ENCODE measurements at regions not wholly inside any gene's neighbourhood (a gene's known extent, or its start where the extent isn't known, plus 50 kb on each side); places are given as distances from the start of the nearest gene placed in this dataset.
"Not testable (repeated sequence)": the region's sequence is repeated elsewhere in the genome, so short reads cannot be mapped to it uniquely, and the experiment has no call there.

DNA sequence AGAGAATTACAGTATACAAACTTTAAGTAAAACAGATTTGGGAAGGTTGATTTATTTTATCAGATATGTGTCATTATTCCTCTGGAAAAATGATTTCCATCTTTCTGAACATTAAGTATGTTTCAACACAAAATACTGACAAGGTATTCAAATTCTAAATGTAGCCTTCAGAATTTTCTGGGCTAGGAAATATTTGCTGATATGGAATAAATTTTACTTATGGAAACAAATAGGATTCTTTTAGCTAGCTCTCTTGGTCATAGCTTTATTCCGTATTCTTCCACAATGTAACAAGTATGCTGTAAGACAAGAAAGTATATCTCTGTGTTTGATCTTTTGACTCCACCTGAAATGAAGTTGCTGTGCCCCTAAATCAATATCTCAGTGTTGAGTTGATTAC, 1125.2 kb upstream of the CITED2 start:
- TF ChIP-seq, protein P1, sequence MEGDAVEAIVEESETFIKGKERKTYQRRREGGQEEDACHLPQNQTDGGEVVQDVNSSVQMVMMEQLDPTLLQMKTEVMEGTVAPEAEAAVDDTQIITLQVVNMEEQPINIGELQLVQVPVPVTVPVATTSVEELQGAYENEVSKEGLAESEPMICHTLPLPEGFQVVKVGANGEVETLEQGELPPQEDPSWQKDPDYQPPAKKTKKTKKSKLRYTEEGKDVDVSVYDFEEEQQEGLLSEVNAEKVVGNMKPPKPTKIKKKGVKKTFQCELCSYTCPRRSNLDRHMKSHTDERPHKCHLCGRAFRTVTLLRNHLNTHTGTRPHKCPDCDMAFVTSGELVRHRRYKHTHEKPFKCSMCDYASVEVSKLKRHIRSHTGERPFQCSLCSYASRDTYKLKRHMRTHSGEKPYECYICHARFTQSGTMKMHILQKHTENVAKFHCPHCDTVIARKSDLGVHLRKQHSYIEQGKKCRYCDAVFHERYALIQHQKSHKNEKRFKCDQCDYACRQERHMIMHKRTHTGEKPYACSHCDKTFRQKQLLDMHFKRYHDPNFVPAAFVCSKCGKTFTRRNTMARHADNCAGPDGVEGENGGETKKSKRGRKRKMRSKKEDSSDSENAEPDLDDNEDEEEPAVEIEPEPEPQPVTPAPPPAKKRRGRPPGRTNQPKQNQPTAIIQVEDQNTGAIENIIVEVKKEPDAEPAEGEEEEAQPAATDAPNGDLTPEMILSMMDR (IDR thresholded peaks at IDR 0.05; ENCODE audit: insufficient read depth, low read depth, low read length, missing control alignments) = no peak

DNA sequence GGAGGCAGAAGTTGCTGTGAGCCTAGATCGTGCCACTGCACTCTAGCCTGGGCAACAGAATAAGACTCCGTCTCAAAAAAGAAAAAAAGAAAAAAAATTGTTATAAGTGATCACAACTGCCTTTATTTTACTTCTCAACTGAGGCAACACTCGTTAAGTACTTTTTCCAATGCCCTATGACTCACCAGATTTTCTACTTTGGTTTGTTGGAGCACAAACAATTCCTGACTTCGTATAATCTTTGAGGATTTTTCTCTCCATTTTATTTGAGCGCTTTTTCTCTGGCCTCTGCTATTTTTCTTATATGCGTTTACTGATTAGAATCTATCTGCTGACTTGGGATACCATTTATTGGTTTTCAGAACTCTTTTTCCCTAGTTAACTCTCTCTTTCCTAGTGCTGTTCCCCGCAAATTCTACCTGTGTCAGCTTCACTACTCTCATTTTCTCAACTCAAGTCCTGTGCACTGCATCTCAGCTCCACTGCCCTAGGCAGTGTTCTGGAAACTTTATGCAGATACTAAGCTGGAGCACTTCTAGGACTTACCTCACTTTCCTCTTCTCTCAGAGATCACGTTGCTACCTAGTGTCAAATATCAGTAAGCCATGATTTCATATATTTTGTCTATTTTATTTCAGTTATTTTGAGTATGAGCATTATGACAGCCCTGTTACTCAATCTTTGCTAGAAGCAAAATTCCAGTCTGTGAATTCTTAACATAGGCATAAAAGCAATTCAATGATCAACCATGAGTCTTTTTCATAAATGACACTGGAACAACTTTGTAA, 1120.1 kb upstream of the CITED2 start:
- no peak overlapping the region for H3K4me3 ChIP-seq (ENCODE audit: low read length)
- TF ChIP-seq, protein P1 (IDR thresholded peaks at IDR 0.05; ENCODE audit: insufficient read depth, low read depth, low read length, missing control alignments) = no peak
- DNase-seq (ENCODE audit: low read depth) = peak; percentile 59

More for the DNA sequence above, 1125.2 kb upstream of the CITED2 start:
- DNase-seq (ENCODE audit: low read depth) = no peak
- no peak overlapping the region for H3K4me3 ChIP-seq (ENCODE audit: low read length)

GRCh38 chr6:140493470-140493869, 1119.0 kb upstream of the CITED2 start:
- H3K4me3 ChIP-seq (ENCODE audit: low read length); DNase-seq (ENCODE audit: low read depth): not testable (repeated sequence)

GRCh38 chr6:140490081-140490480, 1115.6 kb upstream of the CITED2 start:
- TF ChIP-seq, protein P1 (IDR thresholded peaks at IDR 0.05; ENCODE audit: insufficient read depth, low read depth, low read length, missing control alignments) = no peak
- DNase-seq (ENCODE audit: low read depth) = peak; percentile 33
- no peak overlapping the region for H3K4me3 ChIP-seq (ENCODE audit: low read length)

DNA sequence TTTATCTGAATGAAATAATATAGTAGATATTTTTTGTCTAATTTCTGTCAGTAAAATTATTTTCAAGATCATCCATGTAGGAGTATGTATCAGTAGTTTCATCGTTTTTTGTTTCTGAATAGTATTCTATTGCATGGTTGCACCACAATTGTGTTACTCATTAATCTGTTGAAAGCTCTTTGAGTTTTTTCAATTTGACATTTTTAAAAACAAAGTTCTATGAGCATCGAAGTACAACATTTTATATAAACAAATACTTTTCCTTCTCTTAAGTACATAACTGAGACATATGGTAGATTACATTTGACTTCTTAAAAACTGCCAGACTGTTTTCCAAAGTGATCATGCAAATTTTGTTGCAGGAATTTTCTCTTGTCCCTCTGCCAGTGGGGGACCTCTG, 1113.1 kb upstream of the CITED2 start:
- H3K4me3 ChIP-seq (ENCODE audit: low read length) = no peak overlapping the region
- TF ChIP-seq, protein P1 (IDR thresholded peaks at IDR 0.05; ENCODE audit: insufficient read depth, low read depth, low read length, missing control alignments) = no peak
- DNase-seq (ENCODE audit: low read depth) = no peak

- H3K4me3 ChIP-seq (ENCODE audit: low read length) = no peak overlapping the region
- DNase-seq (ENCODE audit: low read depth) = peak; percentile 54
- TF ChIP-seq, protein P1 (IDR thresholded peaks at IDR 0.05; ENCODE audit: insufficient read depth, low read depth, low read length, missing control alignments) = no peak
Measured at GRCh38 chr6:140486450-140487361, 1112.3 kb upstream of the CITED2 start.

GRCh38 chr6:140485740-140486449, 1111.4 kb upstream of the CITED2 start:
- TF ChIP-seq, protein P1 (IDR thresholded peaks at IDR 0.05; ENCODE audit: insufficient read depth, low read depth, low read length, missing control alignments) = no peak
- H3K4me3 ChIP-seq (ENCODE audit: low read length) = no peak overlapping the region
- peak; percentile 89 for DNase-seq (ENCODE audit: low read depth)

Data from epithelial cell of esophagus (primary cell).